ENCODE measurements at regions not wholly inside any gene's neighbourhood (a gene's known extent, or its start where the extent isn't known, plus 50 kb on each side); places are given as distances from the start of the nearest gene placed in this dataset.
A peak's percentile ranks its signal among the peaks of the same experiment; 100 is the strongest.

DNA sequence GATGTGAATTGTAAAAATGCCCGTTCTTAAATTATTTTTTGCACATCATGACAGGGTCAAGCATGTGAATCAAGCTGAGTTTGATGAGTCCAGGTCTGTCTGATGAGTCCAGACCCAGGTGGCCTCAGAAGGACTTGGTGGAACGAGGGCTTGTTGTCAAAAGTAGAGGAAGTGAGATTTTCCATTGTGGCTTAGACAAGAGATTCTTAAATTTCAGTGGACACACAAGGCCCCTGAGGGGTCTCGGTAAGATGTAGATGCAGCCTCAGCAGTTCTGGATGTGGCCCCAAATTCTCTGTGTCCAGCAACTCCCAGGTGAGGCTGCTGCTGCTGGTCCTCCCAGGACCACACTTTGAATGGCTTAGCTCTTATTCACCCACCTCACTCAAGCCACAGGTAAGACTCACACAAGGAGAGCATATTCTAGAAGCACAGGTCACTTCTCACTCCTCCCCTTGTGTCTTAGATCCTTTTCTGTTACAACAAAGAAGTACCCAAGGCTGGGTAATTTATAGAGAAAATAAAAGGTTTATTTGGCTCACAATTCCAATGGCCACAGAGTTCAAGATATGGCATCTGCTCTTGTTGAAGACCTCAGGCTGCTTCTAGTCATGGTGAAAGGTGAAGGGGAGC is 98.8 kb downstream of the GGTLC2 start:
- H3K27ac ChIP-seq: no peak overlapping the region
- TF ChIP-seq CTCF (IDR thresholded peaks at IDR 0.05) (no peak), ZFX (IDR thresholded peaks at IDR 0.05; ENCODE audit: borderline replicate concordance) (no peak)

GRCh38 chr22:22744412-22745224 is 100.2 kb downstream of the GGTLC2 start:
- TF ChIP-seq CTCF (IDR thresholded peaks at IDR 0.05): no peak
- H3K27ac ChIP-seq: no peak overlapping the region

- H3K27ac ChIP-seq: no peak overlapping the region
- TF ChIP-seq CTCF (IDR thresholded peaks at IDR 0.05) (peak; percentile 95), ZFX (IDR thresholded peaks at IDR 0.05; ENCODE audit: borderline replicate concordance) (no peak)
Observed at GRCh38 chr22:22745225-22746060, 101.0 kb downstream of the GGTLC2 start.

DNA sequence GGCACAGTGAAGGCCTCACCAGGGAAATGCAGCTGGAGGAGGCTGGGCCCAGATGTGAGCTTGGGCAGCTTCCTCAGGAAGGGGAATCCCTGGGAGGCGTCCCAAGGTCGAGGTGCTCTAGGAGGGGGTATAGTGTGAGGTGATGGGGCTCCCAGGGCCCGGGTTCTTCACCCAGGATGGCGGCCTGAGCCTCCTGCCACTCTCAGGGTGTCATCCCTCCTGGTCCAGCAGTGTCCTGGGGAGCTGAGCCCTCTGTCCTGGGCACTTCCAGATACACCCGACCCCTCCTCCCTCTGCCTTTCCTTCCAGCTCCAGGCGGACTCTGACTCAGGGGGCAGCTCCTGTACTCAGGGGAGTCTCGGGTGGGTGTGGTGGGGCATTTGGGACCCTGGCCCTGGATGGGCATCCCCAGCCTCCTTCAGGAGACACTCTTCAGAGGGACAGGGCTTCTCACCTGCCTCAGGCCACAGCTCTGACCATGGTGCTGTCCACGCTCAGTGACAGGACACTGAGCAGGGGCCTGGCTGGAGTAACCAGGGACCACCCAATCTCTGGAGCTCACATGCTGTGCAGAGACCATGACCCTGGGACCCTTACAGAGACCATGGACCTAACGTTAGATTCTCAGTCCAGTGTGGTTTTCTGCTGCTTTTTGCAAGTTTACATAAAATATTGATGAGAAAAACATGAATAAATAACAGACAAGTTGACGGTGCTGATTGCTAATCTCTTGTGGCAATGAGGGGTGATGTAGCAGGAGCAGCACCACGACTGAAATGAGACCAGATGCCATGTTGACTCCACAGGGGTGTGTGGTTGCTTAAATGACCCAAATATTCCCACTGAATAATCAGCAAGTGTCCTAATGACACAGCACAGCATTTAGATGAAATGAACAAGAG is 101.9 kb downstream of the GGTLC2 start:
- no peak overlapping the region for H3K27ac ChIP-seq
- no peak for TF ChIP-seq ZFX (IDR thresholded peaks at IDR 0.05; ENCODE audit: borderline replicate concordance)
- no peak for TF ChIP-seq CTCF (IDR thresholded peaks at IDR 0.05)

GRCh38 chr22:22746963-22747933 is 102.8 kb downstream of the GGTLC2 start:
- TF ChIP-seq CTCF (IDR thresholded peaks at IDR 0.05) (no peak), ZFX (IDR thresholded peaks at IDR 0.05; ENCODE audit: borderline replicate concordance) (no peak)
- no peak overlapping the region for H3K27ac ChIP-seq

- no peak overlapping the region for H3K27ac ChIP-seq
- TF ChIP-seq CTCF (IDR thresholded peaks at IDR 0.05) (peak; percentile 77), ZFX (IDR thresholded peaks at IDR 0.05; ENCODE audit: borderline replicate concordance) (no peak)
Observed at GRCh38 chr22:22748297-22748743, 103.9 kb downstream of the GGTLC2 start.
